ENCODE measurements at regions not wholly inside any gene's neighbourhood (a gene's known extent, or its start where the extent isn't known, plus 50 kb on each side); places are given as distances from the start of the nearest gene placed in this dataset.
"Not testable (repeated sequence)": the region's sequence is repeated elsewhere in the genome, so short reads cannot be mapped to it uniquely, and the experiment has no call there.

DNA sequence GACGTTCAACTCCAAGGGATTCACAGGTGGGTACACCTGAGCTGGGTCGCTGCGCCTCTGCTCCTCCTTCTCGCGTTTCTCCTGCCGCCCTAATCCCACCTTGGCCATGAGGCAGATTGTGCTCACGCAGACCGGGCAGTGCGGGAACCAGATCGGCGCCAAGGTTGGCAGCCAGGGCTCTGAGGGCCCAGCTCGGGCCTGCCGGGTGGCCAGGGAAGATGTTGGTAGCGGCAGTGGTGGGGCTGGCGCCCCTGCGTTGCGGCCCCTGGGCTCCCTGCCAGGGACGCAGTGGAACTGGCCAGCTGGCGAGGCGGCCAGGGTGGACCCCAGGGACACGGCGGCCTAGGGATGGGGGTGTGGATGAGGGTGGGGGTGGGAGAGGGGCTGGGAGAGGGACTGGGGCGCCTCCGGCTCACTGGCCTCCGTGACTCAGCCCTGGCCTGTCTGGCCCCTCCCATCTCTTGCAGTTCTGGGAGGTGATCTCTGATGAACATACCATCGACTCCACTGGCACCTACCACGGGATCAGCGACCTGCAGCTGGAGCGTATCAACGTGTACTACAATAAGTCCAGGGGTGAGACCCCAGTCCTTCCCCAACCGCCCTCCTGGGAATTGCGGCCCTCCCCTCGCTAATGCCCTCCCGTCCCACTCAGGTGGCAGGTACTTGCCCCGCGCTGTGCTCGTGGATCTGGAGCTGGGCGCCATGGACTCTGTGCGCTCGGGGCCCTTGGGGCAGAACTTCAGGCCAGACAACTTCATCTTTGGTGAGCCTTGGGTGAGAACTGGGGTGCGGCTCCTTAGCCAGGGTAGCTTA, 114.9 kb upstream of the ALG10B start:
- TF ChIP-seq, protein P1, sequence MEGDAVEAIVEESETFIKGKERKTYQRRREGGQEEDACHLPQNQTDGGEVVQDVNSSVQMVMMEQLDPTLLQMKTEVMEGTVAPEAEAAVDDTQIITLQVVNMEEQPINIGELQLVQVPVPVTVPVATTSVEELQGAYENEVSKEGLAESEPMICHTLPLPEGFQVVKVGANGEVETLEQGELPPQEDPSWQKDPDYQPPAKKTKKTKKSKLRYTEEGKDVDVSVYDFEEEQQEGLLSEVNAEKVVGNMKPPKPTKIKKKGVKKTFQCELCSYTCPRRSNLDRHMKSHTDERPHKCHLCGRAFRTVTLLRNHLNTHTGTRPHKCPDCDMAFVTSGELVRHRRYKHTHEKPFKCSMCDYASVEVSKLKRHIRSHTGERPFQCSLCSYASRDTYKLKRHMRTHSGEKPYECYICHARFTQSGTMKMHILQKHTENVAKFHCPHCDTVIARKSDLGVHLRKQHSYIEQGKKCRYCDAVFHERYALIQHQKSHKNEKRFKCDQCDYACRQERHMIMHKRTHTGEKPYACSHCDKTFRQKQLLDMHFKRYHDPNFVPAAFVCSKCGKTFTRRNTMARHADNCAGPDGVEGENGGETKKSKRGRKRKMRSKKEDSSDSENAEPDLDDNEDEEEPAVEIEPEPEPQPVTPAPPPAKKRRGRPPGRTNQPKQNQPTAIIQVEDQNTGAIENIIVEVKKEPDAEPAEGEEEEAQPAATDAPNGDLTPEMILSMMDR (conservative IDR thresholded peaks at IDR 0.05) = no peak
- no peak for TF ChIP-seq ZFX (IDR thresholded peaks at IDR 0.05)
- H3K27ac ChIP-seq = no peak overlapping the region

DNA sequence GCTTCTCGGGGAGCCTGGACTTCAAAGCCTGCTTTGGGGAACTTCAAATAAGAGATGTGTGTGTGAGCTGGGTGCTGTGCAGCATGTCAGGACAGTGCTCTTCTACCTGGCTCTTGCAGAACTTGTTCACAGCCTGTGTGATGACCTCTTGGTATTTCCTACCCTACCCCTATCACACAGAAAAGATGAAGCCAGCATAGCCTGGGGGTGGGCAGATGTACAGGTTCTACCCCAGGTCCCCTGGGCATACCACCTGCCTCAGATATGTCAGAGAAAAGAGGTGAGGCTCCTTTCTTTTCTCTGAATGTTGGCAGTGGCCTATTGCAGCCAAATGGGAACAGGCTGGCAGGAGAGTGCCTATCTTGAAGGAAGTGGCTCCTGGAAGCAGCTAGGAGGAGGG, 111.7 kb upstream of the ALG10B start:
- TF ChIP-seq, protein P1 (conservative IDR thresholded peaks at IDR 0.05) = no peak
- TF ChIP-seq ZFX (IDR thresholded peaks at IDR 0.05) = no peak
- H3K27ac ChIP-seq = no peak overlapping the region

DNA sequence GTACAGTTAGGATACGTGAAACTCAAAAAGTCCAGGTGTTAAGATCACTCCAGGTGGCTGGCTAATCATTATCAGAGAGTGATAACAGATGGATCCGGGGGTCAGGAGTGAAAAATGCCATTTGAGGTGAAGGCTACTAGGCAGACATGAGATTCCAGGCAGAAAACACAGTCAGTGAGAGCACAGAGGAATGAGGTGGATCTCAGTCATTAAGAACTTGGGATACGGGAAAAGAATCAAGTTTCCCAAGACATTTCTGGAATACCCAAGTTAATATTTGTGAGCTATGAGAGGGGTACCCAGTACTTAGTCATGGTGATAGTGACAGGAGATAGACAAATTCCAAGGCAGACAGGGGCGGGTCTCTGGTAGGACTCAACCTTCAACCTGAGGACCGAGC, 94.6 kb upstream of the ALG10B start:
- no peak overlapping the region for H3K27ac ChIP-seq
- TF ChIP-seq, protein P1 (conservative IDR thresholded peaks at IDR 0.05) = no peak
- no peak for TF ChIP-seq ZFX (IDR thresholded peaks at IDR 0.05)

DNA sequence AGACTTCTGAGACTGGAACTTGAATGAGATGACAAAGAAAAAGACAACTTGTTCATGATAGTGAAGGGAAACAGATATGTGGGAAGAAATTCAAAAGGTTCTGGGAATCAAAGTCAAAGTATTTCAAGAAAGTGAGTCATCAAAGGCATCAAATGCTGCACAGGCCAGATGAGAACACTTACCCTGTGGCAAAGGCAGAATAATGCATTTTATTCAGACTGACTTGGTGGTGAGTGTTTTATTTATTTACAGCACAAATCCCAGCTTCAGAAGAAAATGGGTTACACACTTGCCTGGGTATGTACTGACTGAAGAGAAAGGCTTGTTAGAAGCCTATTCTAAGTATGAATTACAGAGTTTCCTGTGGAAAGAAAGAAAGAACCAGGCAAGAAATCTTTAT, 78.2 kb upstream of the ALG10B start:
- not testable (repeated sequence) for H3K27ac ChIP-seq

DNA sequence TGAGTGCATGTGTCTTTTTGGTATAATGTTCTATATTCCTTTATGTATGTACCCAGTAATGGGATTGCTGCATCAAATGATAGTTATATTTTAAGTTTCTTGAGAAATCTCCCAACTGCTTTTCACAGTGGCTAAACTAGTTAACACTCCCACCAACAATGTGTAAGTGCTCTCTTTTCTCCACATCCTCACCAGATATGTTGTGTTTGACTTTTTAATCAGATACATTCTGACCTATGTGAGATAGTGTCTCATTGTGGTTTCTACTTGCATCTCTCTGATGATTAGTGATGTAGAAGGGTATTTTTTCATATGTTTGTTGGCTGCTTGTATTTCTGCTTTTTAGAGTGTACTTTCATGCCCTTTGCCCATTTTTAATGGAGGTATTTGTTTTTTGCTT, 62.8 kb upstream of the ALG10B start:
- no peak for TF ChIP-seq ZFX (IDR thresholded peaks at IDR 0.05)
- TF ChIP-seq, protein P1 (conservative IDR thresholded peaks at IDR 0.05) = no peak
- no peak overlapping the region for H3K27ac ChIP-seq

DNA sequence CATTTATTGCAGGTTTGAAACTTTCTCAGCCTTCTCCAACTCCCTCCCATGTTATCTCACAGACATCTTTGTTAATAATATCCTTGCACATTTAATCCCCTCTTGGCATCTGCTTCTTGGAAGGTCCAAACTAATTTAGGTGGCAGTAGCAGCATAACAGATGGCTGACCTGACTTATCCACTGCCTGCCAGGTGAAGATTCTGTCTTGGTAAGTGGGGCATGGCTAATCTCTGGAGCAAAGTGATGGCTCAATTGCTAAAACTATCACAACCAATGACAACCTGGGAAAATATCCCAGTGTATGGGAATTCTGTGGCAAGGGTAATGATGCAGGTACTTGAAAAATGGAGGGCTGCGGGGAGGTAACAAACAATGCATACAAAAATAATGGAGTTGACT, 58.2 kb upstream of the ALG10B start:
- TF ChIP-seq ZFX (IDR thresholded peaks at IDR 0.05) = no peak
- TF ChIP-seq, protein P1 (conservative IDR thresholded peaks at IDR 0.05) = no peak
- H3K27ac ChIP-seq = no peak overlapping the region

All from C4-2B (cell line).